GM19372 (cell line): ENCODE measurements at regions not wholly inside any gene's neighbourhood (a gene's known extent, or its start where the extent isn't known, plus 50 kb on each side); places are given as distances from the start of the nearest gene placed in this dataset.

Source experiments
- ATAC-seq: cut with Tn5 transposase; IDR thresholded peaks from one replicate; pipeline ENCODE4 v1.9.1; 2021; ENCODE audit warnings: mild to moderate bottlenecking, low read depth, moderate library complexity; ENCODE audit not compliant: unreplicated experiment

DNA sequence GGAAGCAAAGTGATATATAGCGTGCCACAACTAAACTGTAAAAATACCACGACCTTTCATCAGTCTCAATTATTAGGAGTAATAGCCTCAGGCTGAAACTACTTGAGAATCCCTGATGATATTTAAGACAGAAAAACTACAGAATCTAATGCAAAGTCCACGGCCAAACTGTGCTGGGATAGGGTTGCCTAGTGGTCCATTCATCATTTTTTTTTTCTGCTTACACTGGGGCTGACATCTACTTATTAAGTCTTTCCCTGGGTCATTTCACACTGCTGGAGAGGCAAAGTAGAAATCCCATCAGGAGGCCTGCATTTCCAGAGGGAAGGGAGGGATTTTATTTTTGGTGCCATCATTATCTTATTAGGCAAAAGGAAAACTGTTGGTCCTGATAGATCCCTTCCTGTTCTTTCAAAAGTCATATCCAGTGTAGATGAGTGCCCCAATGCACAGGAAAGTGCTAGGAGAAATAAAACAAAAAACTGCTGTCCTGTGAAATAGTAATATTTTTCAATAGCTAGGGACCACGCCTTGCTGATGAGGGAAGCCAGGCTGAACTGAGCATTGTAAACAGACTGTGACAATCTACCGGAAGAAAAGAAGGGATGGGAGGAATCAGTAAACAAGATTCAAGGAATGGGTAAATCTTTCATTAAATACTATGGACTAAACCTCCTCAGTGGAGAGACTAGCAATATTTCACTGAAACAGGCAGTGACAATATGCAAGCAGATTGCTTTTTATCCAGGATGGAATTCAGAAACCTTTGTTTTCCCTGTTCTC, 644.3 kb downstream of the IRS1 start:
- ATAC-seq, result no peak

DNA sequence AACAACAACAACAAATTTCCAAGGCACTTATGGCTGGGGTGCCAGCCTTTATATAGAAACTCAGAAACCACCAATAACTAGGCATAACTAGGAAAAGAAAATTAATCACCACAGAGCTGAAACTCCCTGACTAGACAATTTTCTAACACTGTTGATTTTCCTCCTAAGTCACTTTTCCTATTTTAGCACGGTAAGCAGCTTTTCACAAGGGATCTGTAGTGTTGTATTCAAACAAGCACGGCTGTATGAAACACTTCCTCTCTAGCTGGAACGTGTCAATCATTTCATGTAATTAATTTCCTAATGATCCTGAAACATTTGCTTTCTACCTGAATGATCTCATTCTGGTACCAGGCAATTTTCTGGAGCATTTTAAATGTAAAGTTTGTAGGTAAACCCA, 645.0 kb downstream of the IRS1 start:
- ATAC-seq, result no peak

DNA sequence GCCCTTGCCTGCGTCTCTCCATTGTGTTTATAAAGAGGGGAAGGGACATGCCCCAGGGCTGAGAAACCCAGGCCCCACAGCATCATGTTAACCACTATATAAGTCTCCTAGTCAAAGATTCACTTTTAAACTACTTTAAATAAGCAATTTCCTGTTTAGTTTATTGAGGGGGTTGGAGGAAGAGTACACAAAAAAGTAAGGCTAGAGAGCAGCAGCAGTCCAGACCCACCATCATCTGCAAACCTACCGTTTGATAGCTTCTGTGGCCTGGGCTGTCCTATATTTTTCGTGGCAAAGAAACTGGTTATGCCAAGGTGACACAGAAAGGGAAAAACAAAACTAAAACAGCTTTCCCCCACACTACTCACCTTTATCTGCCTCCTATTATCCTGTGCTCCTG, 646.1 kb downstream of the IRS1 start:
- no peak for ATAC-seq

DNA sequence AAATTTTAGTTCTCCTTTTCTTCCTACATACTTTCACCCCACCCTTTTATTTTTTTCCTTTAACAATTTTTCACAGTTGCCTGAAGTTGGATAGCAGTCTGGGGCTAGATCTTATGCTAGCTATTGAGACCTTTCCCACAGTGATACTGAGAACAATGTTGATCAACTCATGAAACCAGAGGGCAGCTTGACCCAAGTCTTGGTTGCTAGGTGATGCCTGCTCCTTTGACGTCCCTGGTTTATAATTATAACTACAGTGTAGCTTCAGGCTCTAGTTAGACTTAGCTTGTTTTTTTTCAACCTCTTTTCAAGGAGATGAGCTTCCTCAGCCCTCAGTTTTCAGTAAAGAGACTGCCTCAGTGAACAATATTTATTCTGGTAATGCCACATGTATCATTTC, 648.5 kb downstream of the IRS1 start:
- ATAC-seq, result no peak

DNA sequence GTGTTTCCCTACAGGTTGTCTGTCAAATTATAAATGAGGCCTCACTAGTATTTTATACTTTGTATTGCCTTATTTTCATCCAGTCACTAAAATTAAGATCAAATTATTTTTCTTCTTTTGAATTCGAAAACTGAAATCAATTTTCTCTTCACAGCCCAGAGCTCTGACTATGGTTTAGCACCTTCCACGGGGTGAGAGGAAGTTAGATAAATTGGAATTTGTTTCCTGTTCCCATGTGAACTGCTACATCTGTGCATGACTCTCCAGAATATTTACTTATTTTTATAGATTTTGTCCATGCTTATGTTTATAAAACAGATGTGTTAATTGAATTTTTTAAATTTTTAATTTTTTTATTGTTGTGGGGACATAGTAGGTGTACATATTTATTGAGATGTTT, 656.5 kb downstream of the IRS1 start:
- ATAC-seq, result no peak

DNA sequence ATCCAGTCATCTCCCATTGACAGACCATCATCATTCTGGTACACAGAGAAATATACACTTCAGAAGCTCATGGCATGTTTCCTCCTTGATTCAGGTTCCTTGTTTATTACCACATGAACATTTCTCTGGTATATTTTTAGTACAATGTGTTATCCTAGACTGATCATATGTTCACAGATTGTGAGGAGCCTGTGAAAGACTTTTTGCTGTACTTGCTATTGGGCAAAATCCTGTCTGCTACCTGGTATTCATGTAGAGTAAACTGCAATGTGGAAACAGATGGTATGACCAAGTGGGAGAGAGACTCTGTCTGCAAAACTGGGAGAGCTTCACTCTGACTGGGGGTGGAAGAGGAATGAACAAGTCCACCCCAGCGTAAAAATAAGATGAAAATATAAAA, 657.2 kb downstream of the IRS1 start:
- no peak for ATAC-seq

DNA sequence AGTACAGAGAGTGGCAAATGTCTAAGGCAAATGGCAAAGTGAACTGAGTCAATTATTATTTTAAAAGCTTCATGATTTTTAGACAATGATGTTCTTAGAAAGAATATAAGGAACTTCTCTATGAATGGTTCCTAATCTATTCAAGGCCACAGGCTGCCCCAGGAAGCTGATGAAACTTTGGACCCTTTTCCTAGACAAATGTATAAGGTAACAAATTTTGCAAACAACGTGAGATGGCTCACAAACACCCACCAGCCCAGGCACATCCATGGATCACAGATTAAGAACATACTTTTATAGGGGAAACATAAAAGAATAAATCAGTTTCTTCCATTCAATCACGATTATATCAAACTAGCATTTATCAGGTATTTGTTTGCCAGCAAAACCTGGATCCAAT, 659.0 kb downstream of the IRS1 start:
- ATAC-seq, result no peak

DNA sequence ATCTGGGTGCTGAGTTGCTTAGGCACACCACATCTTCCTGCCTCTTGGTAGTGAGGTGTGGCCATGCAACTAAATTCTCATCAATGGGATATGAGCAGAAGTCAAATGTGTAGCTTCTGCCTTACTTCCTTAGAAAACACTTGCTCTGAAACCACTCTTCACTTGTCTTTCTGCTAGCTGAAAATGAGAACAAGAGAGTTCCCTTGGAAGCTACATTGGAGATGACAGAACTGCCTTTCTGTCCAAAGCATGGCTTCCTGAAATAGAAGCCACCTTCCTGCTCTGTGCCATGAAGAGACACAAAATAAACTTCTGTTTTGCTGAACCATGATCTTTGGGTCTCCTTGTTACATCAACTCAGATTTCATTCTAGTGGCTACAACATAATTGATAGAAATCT, 659.9 kb downstream of the IRS1 start:
- no peak for ATAC-seq

DNA sequence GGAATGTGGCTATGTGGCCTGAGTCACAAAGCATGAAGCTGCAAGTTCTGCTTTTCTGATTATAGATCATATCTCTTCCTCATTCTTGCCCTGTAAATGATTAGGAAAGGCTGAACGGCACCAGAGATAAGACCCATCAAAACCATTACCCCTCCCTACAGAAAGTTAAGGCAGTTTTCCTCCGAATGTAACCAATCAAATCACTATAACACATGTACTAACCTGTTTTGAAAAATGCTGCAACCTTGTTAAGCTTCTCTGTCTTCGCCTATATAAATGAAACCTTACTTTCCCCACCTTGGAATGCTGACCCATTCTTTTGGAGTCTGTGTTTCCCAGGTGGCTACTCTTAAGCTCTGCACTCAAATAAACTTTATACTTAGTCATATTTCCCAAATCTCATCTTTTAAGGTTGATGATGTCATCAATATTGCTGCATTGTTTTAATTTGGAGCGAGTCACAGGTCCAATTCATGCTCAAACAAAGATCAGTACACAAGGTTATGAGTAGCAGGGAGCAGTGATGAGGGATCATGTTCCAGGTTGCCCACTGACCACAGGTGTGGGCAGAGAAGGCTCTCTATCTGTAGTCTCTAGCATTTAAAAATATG, 662.3 kb downstream of the IRS1 start:
- no peak for ATAC-seq

DNA sequence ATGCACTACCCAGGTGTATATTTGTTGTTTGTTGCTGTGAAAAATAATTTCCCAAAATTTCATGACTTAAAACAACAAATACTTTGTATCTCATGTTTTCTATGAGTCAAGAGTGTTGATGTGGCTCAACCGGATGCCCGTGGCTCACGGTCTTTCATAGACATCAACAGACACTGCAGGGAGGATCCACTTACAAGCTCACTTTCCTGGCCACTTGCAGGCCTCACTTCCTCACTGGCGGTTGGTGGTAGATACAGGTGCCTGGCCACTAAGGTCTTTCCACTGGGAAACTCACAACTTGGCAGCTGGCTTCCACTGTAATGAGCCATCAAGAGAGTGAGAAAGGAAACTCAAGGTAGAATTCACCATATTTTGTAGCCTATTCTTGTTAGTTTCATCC, 662.9 kb downstream of the IRS1 start:
- no peak for ATAC-seq

DNA sequence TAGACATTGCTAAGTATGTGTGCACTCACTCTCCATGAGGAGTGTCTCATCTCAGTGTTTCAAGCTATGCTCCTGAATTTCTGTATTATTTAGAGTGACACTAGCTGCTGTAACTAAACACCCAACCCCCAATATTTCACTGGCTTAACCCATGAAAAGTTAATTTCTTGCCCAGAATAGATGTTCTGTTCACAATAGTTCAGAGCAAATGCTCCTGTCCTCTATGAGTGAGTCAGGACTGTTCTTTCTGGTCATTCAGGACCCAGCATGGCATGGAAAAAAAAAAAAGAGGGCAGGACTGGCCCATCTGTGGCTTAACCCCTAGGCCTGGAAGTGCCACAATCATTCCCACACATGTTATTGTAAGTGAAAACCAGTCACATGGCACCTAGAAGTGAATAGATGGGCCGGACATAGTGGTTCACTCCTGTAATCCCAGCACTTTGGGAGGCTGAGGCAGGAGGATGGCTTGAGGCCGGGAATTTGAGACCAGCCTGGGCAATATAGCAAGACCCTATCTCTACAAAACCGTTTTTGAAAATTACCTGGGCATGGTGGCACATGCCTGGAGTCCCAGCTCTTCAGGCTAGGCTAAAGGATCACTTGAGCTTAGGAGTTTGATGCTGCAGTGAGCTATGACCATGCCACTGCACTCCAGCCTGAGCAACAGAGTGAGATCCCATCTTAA, 663.6 kb downstream of the IRS1 start:
- no peak for ATAC-seq

DNA sequence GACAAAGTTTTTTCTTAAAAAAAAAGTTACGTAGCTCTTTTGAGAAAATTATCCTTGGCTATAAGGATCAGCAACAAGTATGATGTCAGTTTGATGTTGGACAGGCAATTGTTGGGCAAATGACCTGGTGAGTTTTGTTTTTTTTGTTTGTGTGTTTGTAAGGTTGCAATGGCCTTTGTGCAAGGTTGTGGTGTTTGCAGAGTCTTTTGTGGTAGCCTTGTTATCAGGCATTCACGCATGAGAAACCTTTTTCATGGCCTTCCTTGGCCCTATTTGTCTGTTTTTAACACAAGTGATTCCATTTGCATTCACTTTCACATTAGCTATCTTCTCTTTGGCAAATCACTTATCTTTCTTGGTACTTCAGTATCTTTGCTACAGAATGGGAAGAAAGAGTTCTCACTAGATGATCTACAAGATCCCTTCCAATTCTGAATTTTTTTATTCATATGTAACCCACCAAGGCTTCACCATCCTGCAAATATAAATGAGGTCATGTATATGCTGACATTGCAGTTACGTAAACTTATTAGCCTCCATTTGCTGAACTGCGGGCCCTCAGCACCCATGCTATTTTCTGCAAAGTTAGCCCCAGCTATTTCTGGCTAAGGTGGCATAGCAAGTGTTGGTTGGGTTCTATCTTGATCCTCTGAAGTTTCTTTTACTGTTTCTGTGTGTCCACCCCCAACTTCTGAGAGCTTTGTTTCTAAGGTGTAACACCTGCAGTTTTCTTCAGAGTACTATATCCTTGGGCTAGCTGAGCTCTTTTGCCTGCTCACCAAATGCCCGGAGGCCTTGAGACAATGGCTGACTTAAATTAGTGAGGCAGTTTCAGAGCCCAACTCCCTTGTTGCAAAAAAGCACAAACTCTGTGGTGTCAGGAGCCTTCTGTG, 667.1 kb downstream of the IRS1 start:
- no peak for ATAC-seq

DNA sequence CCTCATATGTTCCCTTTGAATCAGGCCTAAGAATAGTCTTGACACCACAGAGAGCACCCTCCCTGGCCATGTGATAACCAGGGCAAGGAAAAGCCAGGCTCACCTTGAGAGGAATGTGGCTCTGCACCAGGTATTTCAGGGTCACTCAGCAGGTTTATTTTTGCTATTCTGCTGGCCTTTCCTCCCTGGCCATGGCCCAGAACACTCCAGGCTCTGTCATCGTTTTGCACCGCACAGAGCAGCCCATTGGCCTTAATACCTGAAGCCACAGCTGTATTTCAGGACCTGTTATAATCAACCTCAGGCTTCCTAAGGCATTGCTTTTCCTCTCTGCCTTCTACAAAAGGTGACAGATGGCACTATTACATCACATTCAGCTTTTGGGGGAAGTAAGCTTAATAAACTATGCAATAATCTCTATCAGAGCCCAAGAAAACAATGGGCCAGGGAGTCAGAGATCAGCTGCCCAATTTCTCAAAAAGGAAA, 668.3 kb downstream of the IRS1 start:
- no peak for ATAC-seq

DNA sequence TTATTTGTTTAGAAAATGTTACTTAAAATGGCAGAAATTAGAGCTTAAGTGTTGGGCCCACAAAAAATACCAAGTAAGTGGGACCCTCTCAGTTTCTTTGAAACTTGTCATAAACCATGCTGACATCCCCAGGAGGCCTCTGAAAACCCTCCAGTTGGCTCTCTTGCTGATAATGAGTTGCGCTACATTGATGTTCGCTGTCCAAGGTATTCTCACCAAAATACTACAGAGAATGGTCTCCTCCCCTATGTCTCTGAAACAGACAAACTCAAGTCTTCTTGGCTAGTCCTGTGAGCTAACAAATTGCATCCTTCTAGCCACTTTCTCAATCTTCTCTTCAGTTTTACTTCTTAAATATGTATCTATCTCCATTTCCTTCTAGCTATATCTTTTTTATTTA, 669.4 kb downstream of the IRS1 start:
- ATAC-seq, result no peak

DNA sequence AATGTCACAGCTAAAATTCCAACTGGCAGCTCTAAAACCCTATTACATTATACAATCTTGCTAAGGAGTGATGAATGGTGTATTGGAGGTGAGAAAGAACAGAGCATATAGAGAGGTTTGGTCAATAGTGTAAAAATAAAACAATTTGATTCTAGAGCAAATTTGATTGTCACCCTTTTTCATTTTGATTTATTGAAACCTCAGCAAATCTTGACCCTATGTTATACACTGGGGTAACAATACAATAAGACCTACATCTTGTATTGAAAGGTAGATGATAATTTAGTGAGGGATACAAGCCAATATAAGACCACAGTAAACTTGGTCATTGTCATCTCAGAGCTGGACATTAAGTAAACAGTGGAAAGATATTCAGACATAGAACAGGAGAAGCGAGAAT, 671.9 kb downstream of the IRS1 start:
- ATAC-seq, result no peak

DNA sequence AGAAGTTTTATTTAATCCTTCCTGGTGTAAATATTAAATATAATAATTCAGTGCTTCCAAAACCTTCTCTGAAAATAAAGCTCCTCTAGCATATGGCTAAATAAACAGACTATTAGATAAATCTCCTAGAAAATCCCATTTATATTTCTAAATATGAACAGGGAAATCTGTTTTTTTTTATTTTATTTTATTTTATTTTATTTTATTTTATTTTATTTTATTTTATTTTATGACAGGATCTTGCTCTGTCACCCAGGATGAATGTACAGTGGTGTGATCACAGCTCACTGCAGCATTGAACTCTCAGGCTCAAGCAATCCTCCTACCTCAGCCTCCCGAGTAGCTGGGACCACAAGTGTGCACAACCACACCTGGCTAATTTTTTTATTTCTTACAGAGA, 673.5 kb downstream of the IRS1 start:
- no peak for ATAC-seq

DNA sequence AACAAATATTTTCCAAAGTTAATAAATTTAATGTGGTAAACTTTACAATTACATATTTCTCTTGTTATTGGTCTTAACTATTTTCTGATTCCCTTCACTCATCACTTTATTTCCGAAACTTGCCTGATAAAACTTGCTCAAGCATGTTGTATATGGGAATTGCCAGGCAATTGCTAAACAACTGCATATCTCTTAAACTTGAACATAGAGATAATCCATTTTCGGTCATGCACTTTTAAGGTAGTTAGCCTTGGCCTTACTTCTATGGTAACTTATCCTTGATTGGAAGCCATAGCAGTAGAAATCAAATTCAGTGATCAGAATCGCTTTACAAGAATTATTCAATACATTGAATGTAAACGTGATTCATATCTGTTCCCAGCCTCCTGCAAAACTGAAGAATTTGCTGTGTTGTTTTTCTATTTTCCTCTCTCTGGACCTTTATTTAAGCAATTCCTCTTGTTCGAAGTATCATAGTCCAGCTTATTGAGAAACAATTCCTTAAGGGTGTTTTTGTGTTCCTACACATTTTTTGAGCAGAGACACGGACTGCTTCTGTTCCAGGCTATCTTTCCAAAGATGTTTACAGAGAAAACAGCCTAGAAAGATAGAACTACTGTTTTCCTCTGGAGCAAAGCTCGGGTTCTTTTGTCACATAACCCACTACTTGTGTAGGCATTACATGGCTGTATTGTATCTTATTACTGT, 674.3 kb downstream of the IRS1 start:
- ATAC-seq, result no peak

DNA sequence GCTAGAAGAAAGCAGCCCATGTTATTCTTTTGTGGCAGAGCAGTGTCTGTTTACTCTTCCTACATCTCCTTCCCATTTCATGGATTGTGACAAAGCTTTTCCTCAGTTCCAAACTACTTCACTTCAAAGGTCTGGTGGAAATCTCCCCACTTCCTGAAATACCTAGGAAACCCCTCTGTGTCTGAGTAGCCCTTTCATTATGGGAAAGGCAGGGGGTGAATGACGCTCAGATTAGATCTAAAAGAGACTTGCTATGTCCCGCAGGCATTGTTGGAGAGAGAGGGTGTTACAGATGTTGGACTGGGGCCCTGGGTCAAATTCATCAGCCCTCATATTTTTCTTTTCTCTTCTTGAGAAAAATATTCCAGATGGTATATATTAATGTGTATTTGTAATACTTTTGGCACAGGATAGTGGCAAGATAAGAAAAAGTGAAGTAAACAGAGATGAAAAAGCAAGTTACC, 675.0 kb downstream of the IRS1 start:
- ATAC-seq, result no peak

DNA sequence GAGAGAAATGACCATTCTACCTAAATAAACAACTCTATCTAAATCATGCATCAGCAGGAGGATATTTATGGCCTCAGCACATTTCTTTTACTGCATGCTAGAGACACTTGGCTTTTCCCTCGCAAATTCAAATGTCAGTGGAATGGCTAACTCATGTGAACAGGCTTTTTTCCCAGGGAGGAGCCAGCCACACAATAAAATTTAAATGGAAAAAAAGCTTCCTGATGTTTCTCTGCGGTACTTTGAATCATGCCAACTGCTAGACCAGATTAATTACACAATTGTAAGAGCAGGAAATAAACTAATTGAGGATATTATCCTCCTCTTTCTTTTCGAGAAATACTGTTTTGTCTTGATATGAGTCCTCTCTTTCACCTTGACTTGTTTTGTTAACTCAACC, 676.3 kb downstream of the IRS1 start:
- no peak for ATAC-seq

DNA sequence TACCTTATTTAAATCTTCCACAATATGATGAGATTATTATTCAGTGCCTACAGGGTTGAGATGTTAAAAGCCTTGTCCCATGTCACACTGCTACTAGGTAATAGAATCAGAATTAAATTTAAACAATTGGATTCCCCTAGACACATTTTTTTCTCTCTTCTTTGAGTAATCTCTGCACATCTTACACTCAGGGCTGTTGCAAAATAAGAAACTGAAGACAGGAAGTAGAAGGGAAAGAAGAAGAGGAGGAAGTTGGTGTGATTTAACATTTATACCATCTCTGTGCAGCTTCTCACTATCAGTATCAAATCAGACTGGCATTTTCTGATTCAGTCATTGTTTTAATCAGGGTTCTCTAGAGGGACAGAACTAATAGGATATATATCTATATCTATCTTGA, 677.6 kb downstream of the IRS1 start:
- no peak for ATAC-seq
